HL-60 (cell line): ENCODE measurements at regions not wholly inside any gene's neighbourhood (a gene's known extent, or its start where the extent isn't known, plus 50 kb on each side); places are given as distances from the start of the nearest gene placed in this dataset.

ENCODE experiments used
- CTCF ChIP-seq: IDR thresholded peaks from one replicate; pipeline ENCODE4 v1.5.1; 2011; ENCODE audit warnings: low read length, control low read depth, inconsistent platforms; ENCODE audit not compliant: insufficient read depth
- GABPA ChIP-seq: IDR thresholded peaks from 2 replicates; pipeline ENCODE4 v1.6.1; 2012; ENCODE audit warnings: low read depth
- POLR2AphosphoS5 ChIP-seq: IDR thresholded peaks from 2 replicates; pipeline ENCODE4 v1.6.1; 2012; ENCODE audit warnings: low read depth
- SPI1 ChIP-seq: IDR thresholded peaks from 2 replicates; pipeline ENCODE4 v1.6.1; 2012; ENCODE audit warnings: low read depth, mild to moderate bottlenecking, borderline replicate concordance
- TF ChIP-seq, protein P1 (sequence below): IDR thresholded peaks from 2 replicates; pipeline ENCODE4 v1.6.1; 2012; ENCODE audit warnings: low read depth; ENCODE audit not compliant: insufficient replicate concordance

GRCh38 chr13:95499811-95500712, 52.5 kb upstream of the CLDN10 start:
- TF ChIP-seq CTCF (no peak), GABPA (no peak), POLR2AphosphoS5 (no peak), SPI1 (no peak)
- TF ChIP-seq, protein P1, sequence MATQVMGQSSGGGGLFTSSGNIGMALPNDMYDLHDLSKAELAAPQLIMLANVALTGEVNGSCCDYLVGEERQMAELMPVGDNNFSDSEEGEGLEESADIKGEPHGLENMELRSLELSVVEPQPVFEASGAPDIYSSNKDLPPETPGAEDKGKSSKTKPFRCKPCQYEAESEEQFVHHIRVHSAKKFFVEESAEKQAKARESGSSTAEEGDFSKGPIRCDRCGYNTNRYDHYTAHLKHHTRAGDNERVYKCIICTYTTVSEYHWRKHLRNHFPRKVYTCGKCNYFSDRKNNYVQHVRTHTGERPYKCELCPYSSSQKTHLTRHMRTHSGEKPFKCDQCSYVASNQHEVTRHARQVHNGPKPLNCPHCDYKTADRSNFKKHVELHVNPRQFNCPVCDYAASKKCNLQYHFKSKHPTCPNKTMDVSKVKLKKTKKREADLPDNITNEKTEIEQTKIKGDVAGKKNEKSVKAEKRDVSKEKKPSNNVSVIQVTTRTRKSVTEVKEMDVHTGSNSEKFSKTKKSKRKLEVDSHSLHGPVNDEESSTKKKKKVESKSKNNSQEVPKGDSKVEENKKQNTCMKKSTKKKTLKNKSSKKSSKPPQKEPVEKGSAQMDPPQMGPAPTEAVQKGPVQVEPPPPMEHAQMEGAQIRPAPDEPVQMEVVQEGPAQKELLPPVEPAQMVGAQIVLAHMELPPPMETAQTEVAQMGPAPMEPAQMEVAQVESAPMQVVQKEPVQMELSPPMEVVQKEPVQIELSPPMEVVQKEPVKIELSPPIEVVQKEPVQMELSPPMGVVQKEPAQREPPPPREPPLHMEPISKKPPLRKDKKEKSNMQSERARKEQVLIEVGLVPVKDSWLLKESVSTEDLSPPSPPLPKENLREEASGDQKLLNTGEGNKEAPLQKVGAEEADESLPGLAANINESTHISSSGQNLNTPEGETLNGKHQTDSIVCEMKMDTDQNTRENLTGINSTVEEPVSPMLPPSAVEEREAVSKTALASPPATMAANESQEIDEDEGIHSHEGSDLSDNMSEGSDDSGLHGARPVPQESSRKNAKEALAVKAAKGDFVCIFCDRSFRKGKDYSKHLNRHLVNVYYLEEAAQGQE, result no peak
